Activated CD4-positive, alpha-beta T cell treated with anti-CD3 and anti-CD28 coated beads, Interleukin-2, amount 50 U/mL, for 4 hours (primary cell): ENCODE measurements at regions not wholly inside any gene's neighbourhood (a gene's known extent, or its start where the extent isn't known, plus 50 kb on each side); places are given as distances from the start of the nearest gene placed in this dataset.

Source experiments
- DNase-seq, 2 experiments: peaks; one replicate each; pipeline ENCODE4 v3.0.0-alpha.2; 2020

DNA sequence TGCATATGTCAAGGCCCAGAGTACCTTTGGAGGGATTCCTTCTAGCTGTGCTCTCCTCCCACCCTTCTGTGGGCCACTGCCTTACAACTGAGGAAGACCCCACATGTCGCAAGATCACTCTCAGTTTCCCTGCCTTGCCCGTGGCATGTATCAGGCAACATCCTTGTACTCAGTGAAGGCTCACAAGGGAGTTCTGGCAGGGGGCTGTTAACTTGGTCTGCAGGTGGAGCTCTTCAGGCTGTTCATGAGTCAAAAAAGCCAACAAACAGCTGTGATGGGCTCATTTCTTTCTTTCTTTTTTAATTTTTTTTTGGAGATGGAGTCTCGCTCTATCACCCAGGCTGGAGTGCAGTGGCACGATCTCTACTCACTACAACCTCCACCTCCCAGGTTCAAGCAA is 513.0 kb upstream of the ANKRD30A start:
- DNase-seq, result no peak

DNA sequence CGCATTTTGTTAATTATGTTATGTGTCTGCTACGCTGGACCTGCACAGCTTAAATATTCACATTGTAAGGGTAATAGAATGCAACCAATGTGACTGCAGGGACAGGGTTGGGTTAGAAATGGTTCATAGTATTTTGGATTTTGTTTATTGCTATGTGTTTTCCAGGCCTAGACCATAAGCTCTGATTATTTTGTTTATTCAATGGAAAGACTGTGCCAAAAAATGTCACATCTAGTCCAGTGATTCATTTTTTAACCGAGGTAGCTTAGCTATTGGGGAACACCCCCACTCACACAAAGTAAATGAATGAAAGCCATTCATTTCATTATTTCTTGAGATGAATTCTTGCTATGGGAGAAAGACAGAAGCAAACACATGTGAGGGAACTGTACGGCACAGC is 516.5 kb upstream of the ANKRD30A start:
- no peak for DNase-seq

DNA sequence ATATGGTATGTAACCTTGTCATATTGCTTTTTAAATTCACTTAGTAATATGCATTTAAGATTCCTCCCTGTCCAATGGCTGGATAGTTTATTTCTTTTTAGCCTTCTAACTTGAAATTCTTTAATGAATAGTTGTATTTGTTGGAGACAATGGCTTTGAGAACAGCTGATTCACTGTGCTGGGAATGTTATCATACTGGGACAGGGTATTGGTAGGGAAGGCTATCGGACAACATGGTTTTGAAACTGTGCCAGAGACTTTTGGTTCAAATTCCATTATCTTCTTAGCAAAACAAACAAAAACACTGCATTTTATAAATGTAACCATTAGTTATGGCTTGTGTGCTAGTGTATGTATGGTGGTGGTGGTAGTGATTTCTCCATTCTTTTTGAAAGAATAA is 517.1 kb upstream of the ANKRD30A start:
- DNase-seq, result no peak

DNA sequence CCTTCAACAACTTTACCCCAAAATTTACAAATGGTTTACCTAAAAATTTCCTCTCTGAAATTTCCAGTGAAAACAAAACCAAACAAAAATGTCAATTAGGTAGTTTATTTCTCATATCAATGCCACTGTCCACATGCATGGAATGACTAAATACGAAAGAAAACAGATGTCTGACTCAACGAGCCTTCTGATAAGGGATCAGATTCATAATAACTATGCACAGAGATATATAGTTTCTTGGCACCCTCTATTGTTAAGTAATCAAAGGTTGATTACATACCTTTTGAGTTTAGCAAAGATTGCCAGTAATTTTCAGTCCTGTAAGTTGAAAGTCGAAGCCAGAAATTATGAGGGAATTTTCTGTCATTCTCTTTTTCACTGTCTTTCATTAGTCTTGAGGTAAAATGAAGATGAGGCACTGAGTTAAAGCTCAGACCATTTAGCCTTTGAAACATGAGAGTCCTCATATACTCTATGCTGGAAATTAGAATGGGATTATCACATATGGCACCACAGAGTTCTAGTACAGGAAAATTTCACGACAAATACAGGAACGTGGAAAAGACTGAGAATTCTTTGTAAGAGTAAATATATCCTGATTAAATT is 519.1 kb upstream of the ANKRD30A start:
- DNase-seq, result no peak

DNA sequence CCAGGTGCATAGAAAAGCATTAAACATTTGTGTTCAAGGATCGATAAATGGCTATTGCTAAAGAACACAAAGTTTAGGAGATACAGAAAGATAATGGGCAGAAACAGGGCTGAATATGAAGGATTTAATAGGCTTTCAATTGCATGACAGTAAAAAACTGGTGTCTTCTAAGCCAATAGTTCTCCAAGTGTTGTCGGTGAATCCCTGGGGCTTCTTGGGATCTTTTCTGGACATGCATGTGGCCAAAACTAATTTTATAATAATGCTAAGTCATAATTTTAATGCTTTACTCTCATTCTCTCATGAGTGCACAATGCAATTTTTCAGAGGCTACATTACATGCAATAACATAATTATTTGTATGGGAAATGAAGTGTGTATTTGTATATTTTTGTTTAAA is 521.1 kb upstream of the ANKRD30A start:
- DNase-seq, result no peak

DNA sequence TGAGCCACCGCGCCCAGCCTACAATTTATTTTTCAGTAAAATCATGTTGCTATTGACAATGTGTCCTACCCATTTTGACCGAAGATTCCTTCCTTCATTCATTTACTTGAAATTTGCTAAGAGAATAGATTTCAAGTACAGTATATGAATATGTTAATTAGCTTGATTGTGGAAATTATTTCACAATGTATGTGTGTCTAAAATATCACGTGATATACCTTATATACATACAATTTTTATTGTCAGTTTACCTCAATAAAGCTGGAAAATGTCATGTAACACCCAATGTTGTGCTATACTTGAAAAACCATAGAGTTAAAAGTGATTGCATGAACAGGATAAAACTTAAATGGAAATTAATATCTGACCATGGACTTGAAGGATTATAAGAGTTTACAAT is 521.7 kb upstream of the ANKRD30A start:
- no peak for DNase-seq

GRCh38 chr10:36602374-36602773 is 523.0 kb upstream of the ANKRD30A start:
- no peak for DNase-seq

DNA sequence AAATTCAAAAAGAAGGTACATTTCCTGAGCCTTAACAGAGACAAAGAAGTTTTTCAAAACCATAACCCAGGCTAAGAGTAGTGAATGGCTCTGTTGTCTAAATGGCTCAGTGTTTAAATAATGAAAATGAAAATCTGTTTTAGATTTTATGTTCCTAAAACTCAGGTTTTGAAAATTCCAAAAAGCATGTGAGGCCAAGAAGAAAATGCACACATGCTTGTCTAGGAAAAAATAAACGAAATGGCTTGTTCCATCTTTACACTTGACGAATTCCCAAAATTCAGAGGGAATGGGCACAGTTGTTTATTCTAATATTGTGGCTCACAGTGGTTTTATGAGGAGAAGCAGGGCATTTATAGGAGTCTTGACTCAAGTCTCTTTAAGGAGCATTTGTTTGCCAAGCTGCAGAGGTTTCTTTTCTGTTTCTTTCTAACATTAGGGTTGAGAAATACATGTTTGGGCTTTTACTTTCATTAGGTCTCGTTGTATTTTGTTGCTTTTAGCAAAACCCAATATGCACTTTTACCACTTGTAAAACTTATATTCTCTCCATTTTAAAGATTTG is 527.6 kb upstream of the ANKRD30A start:
- no peak for DNase-seq

GRCh38 chr10:36592964-36593363 is 532.4 kb upstream of the ANKRD30A start:
- no peak for DNase-seq

DNA sequence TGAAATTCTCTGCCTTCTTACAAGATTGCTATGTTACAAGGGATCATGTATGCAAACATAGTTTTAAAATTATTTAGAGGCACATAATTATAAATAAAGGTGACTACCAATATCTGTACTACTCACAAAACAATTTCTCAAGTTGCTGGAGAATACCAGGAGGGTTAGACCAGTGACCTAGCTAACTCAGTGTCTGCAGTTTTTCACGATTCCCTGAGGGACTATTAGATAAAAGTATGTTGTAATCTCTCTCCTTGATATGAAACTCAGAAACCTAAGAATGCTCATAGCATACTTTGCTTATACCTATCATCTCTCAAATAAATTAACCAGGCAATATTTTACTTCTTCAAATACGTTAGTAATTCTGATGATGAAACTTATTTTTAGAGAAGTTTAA is 534.0 kb upstream of the ANKRD30A start:
- DNase-seq, result no peak

- DNase-seq, result no peak
Observed at GRCh38 chr10:36583690-36584089, 541.7 kb upstream of the ANKRD30A start.

- DNase-seq, result no peak
Observed at GRCh38 chr10:36581237-36581636, 544.2 kb upstream of the ANKRD30A start.

DNA sequence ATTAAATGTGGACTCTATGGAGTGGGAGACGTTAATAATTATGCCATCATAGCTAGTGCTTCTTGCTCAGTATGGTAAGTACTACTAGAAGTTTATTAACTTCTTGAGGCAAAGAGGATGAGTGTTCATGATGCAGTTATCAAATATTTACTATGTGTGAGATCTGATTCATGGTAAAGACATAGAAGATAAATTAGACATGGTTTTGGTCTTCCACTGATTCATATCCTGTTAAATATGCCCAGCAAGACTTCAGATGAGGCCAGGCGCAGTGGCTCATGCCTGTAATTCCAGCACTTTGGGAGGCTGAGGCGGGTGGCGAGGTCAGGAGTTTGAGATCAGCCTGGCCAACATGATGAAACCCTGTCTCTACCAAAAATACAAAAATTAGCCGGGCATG is 547.1 kb upstream of the ANKRD30A start:
- no peak for DNase-seq

DNA sequence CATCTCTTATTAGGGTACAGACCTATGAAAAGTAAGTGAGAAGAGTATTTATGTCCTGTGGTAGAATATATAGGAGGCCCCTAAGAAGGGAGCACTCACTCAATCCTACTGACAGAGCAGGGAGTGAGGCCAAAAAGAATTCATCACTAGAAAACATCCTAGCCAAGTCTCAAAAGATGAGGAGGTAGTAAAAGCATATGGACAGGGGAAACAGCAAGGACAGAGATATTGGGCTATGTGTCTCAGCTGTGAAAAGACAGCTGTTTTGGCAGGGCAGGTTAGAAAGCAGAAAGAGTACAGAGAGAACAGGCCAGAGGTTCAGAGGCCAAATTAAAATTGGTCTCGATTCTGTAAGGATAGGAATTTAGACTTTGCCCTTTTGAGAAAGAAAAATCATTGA is 548.3 kb upstream of the ANKRD30A start:
- no peak for DNase-seq

- DNase-seq, result no peak
Observed at GRCh38 chr10:36574207-36574606, 551.2 kb upstream of the ANKRD30A start.

DNA sequence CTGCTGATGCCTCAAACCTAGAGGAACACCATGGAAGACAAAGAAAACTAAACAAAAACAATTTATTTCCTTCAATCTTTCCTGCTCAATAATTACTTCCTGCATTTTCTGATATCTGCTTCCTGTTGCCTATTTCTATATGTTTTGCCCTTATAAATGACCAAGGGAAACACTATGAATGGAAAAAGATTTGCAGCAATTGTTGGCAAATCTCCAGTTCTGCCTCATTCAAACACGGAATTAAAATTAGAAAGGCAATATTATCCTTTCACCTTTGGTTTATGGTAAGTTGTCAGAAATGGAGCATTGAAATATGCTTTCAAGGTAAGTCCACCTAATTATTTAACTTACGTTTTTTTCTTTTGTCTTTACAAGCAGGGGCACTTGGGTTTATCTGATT is 552.2 kb upstream of the ANKRD30A start:
- DNase-seq, result no peak

- no peak for DNase-seq
Observed at GRCh38 chr10:36564433-36564832, 561.0 kb upstream of the ANKRD30A start.

DNA sequence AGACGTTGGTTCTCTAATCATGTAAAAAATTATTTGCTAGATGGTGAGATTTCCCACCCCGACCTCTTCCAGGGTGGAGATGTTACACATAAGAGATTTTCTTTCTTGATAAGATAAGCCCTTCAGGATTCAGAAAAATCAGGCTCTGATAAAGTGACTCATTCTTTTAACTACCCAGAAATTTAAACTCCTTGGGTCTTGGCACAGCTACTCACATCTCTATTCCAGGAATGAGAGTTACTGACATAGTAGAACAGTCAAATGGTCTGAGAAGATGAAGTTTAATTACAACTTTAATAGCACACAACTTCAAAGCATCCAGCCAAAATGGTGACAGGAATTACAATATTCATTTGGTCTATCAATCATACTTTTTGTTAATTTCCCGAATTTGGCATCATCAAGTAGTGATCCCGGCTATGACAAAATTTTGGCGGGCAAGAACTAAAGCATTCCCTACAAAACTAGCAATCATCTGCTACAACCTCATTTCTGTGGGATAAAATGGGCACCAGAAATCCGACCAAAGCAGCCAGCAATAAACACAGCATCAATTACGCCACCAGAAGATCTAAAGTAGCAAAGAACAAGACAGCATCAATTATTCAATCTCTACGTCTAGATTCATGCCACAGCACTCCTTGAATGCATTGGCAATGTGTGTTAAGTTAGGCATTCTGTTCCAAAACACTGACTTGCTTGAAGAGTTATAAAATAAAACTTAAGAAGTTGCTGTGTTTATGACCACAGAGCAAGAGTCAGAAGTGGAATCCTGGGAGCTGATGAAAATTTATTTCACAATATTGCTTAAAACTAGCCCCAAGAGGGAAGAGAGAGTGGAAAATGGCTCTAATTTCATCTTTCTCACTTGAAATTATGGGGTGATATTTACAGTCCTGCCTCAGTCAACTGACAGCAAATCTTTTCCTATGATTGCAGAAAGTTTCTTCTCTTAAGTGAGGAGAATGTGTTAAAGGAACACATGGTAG is 565.7 kb upstream of the ANKRD30A start:
- DNase-seq, result no peak

DNA sequence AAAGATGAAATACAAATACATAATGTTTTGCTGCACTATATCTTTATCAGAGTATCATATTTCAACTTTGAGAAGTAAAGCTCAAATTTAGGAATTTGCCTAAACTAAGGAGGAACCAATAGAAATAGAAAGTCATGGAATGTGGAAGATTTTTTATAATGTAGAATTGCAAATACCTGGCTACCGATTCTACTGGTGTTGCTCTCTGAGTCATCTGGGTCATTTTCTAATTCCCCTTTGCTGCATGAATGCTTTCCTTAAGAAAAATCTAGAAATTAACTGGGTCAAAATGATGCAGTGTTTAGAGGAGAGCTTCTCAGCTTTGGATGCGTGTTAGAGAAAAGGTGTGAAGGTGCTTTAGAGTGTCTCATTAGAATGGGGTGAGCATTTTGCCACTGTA is 568.9 kb upstream of the ANKRD30A start:
- no peak for DNase-seq

- no peak for DNase-seq
Observed at GRCh38 chr10:36555036-36555435, 570.4 kb upstream of the ANKRD30A start.

- no peak for DNase-seq
Observed at GRCh38 chr10:36547965-36548364, 577.4 kb upstream of the ANKRD30A start.

DNA sequence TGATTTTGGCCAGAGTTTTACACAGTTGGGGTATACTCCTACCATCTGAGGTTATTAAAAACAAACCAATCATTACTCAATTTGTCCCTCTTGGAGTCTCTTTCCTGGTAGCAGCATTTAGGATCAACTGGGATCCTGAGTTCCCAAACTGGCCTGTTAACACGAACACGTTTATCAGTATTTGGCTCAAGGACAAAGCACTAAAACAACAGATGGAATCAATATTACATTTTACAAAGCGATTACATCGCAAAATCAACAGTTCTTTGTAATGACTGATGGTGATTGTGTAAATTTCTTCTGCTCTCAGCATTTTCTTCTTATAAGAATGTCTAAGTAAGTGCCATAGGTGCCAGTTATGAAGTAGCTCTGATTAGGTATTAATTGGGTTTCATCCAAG is 582.9 kb upstream of the ANKRD30A start:
- DNase-seq, result no peak

GRCh38 chr10:36540611-36541010 is 584.8 kb upstream of the ANKRD30A start:
- DNase-seq, result no peak

- DNase-seq, result no peak
Observed at GRCh38 chr10:36538953-36539586, 586.3 kb upstream of the ANKRD30A start.
